ENCODE measurements at regions not wholly inside any gene's neighbourhood (a gene's known extent, or its start where the extent isn't known, plus 50 kb on each side); places are given as distances from the start of the nearest gene placed in this dataset.
"Not testable (repeated sequence)": the region's sequence is repeated elsewhere in the genome, so short reads cannot be mapped to it uniquely, and the experiment has no call there.

DNA sequence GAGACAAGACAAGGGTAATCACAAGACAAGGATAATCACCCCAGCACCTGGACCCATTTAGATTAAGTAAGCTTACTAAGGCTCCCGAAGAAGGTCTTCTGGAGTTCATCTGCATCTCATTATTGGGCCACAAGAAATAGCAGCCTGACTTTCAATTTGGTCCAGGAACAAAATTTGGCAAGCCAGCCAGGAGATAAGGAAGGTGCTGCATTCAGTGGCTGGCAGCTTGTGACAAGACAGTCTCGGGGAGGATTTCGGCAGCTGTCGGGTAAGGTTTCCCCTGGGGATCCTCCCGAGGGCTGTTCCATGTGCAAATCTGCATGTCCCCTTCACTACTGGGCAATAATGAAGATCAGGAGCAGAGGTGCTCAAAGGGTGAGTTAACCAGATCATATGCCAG is 195.2 kb downstream of the FCRL5 start:
- Histone ChIP-seq H3K4me3 (ENCODE audit: low read depth, low read length) (no peak overlapping the region), H3K9me3 (ENCODE audit: severe bottlenecking) (no peaks in the 10 kb centered on the region), H3K27me3 (ENCODE audit: insufficient read depth, low read depth, severe bottlenecking) (peaks cover 14% of the 10 kb centered on the region), H3K27ac (no peak overlapping the region), H3K36me3 (no peaks in the 10 kb centered on the region)
- TF ChIP-seq, protein P1, sequence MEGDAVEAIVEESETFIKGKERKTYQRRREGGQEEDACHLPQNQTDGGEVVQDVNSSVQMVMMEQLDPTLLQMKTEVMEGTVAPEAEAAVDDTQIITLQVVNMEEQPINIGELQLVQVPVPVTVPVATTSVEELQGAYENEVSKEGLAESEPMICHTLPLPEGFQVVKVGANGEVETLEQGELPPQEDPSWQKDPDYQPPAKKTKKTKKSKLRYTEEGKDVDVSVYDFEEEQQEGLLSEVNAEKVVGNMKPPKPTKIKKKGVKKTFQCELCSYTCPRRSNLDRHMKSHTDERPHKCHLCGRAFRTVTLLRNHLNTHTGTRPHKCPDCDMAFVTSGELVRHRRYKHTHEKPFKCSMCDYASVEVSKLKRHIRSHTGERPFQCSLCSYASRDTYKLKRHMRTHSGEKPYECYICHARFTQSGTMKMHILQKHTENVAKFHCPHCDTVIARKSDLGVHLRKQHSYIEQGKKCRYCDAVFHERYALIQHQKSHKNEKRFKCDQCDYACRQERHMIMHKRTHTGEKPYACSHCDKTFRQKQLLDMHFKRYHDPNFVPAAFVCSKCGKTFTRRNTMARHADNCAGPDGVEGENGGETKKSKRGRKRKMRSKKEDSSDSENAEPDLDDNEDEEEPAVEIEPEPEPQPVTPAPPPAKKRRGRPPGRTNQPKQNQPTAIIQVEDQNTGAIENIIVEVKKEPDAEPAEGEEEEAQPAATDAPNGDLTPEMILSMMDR (IDR thresholded peaks at IDR 0.05; ENCODE audit: low read depth, low read length): no peak
- DNase-seq: no peak

DNA sequence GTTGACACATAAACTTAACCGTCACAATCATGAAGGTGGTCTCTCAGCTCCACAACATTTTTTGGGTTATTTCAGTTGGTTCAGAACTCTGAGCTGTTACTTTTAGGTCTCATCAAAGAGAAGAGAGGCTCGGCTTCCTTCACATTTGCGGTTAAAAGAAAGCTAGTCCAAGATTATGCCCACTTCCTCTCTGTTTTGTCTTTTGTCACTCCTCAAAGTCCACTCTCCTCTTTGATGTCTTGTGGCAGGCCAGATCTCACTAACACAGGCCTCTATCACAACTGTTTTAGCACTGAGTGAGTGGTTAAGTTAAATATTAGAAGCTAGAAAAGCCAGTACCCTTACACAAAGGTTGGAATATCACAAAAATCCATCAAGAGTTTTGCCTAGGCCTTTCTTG is 195.7 kb downstream of the FCRL5 start:
- H3K27ac ChIP-seq: no peak overlapping the region
- H3K36me3 ChIP-seq: no peaks in the 10 kb centered on the region
- TF ChIP-seq, protein P1 (IDR thresholded peaks at IDR 0.05; ENCODE audit: low read depth, low read length): no peak
- H3K4me3 ChIP-seq (ENCODE audit: low read depth, low read length): no peak overlapping the region
- DNase-seq: no peak
- H3K27me3 ChIP-seq (ENCODE audit: insufficient read depth, low read depth, severe bottlenecking): peaks cover 19% of the 10 kb centered on the region
- H3K9me3 ChIP-seq (ENCODE audit: severe bottlenecking): no peaks in the 10 kb centered on the region

DNA sequence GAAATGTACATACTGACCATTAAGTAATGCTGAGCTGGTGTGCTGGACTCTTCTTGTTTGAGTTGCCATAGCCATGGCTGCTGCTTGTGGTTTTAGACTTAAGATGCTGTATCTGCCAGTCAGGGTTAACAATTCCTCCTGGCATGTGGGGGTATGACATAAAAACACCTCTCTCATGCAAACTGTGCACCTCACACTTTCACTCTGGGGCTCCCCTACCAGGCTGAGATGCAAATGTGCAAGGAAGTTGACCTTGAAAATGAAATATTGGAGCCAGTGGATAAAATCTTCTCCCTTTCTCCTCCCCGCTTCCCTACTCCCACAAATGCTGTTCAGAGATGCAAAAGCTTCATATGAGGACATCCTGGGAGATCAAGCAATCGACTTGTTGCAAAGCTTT is 198.8 kb downstream of the FCRL5 start:
- Histone ChIP-seq H3K36me3 (no peaks in the 10 kb centered on the region), H3K4me3 (ENCODE audit: low read depth, low read length) (no peak overlapping the region), H3K27me3 (ENCODE audit: insufficient read depth, low read depth, severe bottlenecking) (peaks cover 46% of the 10 kb centered on the region), H3K27ac (no peak overlapping the region), H3K9me3 (ENCODE audit: severe bottlenecking) (peaks cover 2% of the 10 kb centered on the region)
- no peak for DNase-seq
- TF ChIP-seq, protein P1 (IDR thresholded peaks at IDR 0.05; ENCODE audit: low read depth, low read length): no peak

DNA sequence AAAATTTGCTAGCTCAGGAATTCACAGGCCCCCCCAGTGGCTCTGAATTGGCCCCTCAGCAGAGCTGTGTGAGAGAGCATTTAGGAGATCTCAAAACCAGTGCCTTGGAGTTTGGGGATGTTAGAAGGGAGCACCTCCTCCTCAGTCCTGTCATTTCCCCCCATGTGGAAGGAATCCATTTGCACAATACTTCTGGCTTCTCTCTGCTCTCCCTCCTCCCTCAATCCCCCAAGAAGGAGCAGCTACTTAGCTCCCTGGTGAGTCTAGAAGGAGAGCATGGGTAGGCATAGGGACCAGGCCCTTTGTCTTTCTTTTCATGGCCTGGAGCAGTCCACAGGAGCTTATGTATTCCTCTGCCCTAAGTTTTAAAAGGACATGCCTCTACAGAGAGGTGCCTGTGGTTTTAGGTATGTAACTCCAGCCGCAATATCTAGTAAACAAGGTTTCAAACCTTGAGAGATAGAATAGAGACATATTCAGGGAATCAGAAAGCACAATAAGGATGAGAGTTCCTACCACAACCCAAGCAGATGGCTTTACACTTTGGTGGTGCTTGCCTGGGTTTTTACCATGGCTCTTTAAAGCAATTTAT is 199.4 kb downstream of the FCRL5 start:
- DNase-seq: no peak
- Histone ChIP-seq H3K4me3 (ENCODE audit: low read depth, low read length) (no peak overlapping the region), H3K36me3 (no peaks in the 10 kb centered on the region), H3K27me3 (ENCODE audit: insufficient read depth, low read depth, severe bottlenecking) (peaks cover 52% of the 10 kb centered on the region), H3K27ac (no peak overlapping the region), H3K9me3 (ENCODE audit: severe bottlenecking) (peaks cover 2% of the 10 kb centered on the region)
- TF ChIP-seq, protein P1 (IDR thresholded peaks at IDR 0.05; ENCODE audit: low read depth, low read length): no peak

DNA sequence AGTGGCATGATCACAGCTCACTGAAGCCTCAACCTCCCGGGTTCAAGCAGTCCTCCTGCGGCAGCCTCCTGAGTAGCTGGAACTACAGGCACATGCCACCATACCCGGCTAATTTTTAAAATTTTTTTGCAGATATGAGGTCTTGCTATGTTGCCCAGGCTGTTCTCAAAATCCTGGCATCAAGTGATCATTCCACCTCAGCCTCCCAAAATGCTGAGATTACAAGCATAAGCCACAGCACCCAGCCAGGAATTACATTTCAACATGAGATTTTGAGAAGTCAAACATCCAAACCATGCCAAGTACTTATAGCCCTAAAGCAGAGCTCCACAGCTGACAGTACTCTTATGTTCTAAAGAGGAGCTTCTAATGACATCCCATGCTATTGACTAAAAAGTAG is 200.1 kb downstream of the FCRL5 start:
- H3K4me3 ChIP-seq (ENCODE audit: low read depth, low read length): no peak overlapping the region
- peaks cover 59% of the 10 kb centered on the region for H3K27me3 ChIP-seq (ENCODE audit: insufficient read depth, low read depth, severe bottlenecking)
- H3K27ac ChIP-seq: no peak overlapping the region
- TF ChIP-seq, protein P1 (IDR thresholded peaks at IDR 0.05; ENCODE audit: low read depth, low read length): no peak
- peaks cover 6% of the 10 kb centered on the region for H3K9me3 ChIP-seq (ENCODE audit: severe bottlenecking)
- H3K36me3 ChIP-seq: no peaks in the 10 kb centered on the region
- no peak for DNase-seq

DNA sequence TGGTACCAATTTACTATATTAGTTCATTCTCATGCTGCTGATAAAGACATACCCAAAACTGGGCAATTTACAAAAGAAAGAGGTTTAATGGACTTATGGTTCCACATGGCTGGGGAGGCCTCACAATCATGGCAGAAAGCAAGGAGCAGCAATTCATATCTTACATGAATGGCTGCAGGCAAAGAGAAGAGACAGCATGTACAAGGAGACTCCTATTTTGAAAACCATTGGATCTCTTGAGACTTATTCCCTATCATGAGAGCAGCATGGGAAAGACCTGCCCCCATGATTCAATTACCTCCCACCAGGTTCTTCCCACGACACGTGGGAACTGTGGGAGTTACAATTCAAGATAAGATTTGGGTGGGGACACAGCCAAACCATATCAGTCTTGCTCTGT is 200.5 kb downstream of the FCRL5 start:
- not testable (repeated sequence) for H3K27ac ChIP-seq; DNase-seq; H3K9me3 ChIP-seq (ENCODE audit: severe bottlenecking); H3K36me3 ChIP-seq; H3K4me3 ChIP-seq (ENCODE audit: low read depth, low read length)
- H3K27me3 ChIP-seq (ENCODE audit: insufficient read depth, low read depth, severe bottlenecking): peaks cover 63% of the 10 kb centered on the region

Measured in WERI-Rb-1 (cell line).